Nephron progenitor cell (in vitro differentiated cells): ENCODE measurements at regions not wholly inside any gene's neighbourhood (a gene's known extent, or its start where the extent isn't known, plus 50 kb on each side); places are given as distances from the start of the nearest gene placed in this dataset.

Experiments used
- DNase-seq: peaks from one replicate; pipeline ENCODE4 v3.0.0; 2021
- H3K27ac Mint-ChIP-seq: 2 replicates; pipeline ENCODE4 v1.8.0; 2021; ENCODE audit warnings: mild to moderate bottlenecking, moderate library complexity, mixed read lengths
- H3K27me3 Mint-ChIP-seq: 2 replicates; pipeline ENCODE4 v1.8.0; 2021; ENCODE audit warnings: mild to moderate bottlenecking, low read depth, mixed read lengths; ENCODE audit not compliant: poor library complexity
- H3K36me3 Mint-ChIP-seq: 2 replicates; pipeline ENCODE4 v1.8.0; 2021; ENCODE audit warnings: low read depth, mixed read lengths
- H3K4me1 Mint-ChIP-seq: 2 replicates; pipeline ENCODE4 v1.8.0; 2021; ENCODE audit warnings: mixed read lengths
- H3K4me3 Mint-ChIP-seq: 2 replicates; pipeline ENCODE4 v1.8.0; 2021; ENCODE audit warnings: mild to moderate bottlenecking, moderate library complexity, mixed read lengths
- H3K9me3 Mint-ChIP-seq: 2 replicates; pipeline ENCODE4 v1.8.0; 2021; ENCODE audit warnings: mild to moderate bottlenecking, moderate library complexity, mixed read lengths
- TF ChIP-seq, protein P1 (sequence below): fragments of 200-600 bp; sonication (generic); IDR thresholded peaks from 2 replicates; pipeline ENCODE4 v1.5.0; 2021; ENCODE audit warnings: antibody characterized with exemption

DNA sequence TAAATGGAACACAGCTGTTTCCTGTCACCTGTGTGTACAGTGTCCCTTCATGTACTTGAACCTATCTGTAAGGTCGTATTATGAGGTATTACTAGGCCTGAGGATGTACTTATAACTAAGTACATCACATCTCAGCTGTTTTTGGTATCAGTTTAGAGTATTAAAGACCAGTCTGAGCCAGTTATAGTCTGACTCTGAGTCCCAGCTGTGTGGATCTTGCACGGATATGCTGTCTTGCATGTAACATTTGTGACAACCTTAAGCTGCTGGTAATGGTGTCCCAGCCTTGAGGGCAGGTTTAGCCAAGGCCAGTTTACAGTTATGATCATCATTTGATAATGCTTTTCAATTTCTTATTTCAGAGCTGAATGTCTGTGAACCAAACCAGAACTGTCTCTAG is 496.3 kb downstream of the SLC4A3 start:
- no peaks in the 10 kb centered on the region for H3K36me3 Mint-ChIP-seq

DNA sequence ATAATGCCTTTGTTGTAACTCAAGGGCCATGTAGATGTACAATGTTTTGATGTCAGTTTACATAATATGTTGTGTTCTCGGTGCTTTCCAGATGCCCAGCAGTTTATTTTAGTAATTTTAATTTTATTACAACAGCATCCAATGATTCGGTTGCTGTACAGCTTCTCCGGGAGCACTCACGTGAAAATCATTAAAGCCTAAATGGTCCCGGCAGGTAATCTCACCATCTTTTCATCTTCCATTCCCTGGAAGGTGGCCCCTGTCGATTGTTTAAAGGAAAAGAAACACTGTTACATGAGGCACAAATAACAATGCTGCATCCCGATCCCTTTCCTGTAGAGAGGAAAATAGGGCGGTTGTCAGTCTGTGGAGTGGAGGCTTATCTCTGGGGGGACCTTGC is 498.1 kb downstream of the SLC4A3 start:
- no peak for DNase-seq
- H3K4me3 Mint-ChIP-seq: no peak overlapping the region
- H3K4me1 Mint-ChIP-seq: peaks cover 19% of the 10 kb centered on the region
- H3K9me3 Mint-ChIP-seq: peaks cover 14% of the 10 kb centered on the region
- H3K27me3 Mint-ChIP-seq: no peaks in the 10 kb centered on the region
- TF ChIP-seq, protein P1, sequence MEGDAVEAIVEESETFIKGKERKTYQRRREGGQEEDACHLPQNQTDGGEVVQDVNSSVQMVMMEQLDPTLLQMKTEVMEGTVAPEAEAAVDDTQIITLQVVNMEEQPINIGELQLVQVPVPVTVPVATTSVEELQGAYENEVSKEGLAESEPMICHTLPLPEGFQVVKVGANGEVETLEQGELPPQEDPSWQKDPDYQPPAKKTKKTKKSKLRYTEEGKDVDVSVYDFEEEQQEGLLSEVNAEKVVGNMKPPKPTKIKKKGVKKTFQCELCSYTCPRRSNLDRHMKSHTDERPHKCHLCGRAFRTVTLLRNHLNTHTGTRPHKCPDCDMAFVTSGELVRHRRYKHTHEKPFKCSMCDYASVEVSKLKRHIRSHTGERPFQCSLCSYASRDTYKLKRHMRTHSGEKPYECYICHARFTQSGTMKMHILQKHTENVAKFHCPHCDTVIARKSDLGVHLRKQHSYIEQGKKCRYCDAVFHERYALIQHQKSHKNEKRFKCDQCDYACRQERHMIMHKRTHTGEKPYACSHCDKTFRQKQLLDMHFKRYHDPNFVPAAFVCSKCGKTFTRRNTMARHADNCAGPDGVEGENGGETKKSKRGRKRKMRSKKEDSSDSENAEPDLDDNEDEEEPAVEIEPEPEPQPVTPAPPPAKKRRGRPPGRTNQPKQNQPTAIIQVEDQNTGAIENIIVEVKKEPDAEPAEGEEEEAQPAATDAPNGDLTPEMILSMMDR: no peak
- H3K36me3 Mint-ChIP-seq: peaks cover under 1% of the 10 kb centered on the region
- H3K27ac Mint-ChIP-seq: no peak overlapping the region

More for the DNA sequence above, 496.3 kb downstream of the SLC4A3 start:
- DNase-seq: no peak
- TF ChIP-seq, protein P1: no peak
- Mint-ChIP-seq H3K4me3 (no peak overlapping the region), H3K9me3 (no peaks in the 10 kb centered on the region), H3K27ac (no peak overlapping the region), H3K4me1 (peaks cover 8% of the 10 kb centered on the region), H3K27me3 (peaks cover 5% of the 10 kb centered on the region)

GRCh38 chr2:220127311-220127710 is 499.9 kb downstream of the SLC4A3 start:
- H3K27ac Mint-ChIP-seq: no peak overlapping the region
- H3K9me3 Mint-ChIP-seq: peaks cover 32% of the 10 kb centered on the region
- no peak overlapping the region for H3K4me3 Mint-ChIP-seq
- TF ChIP-seq, protein P1: no peak
- H3K36me3 Mint-ChIP-seq: peaks cover 16% of the 10 kb centered on the region
- H3K27me3 Mint-ChIP-seq: no peaks in the 10 kb centered on the region
- no peak for DNase-seq
- peaks cover 19% of the 10 kb centered on the region for H3K4me1 Mint-ChIP-seq

GRCh38 chr2:220127876-220128275 is 500.4 kb downstream of the SLC4A3 start:
- DNase-seq: no peak
- TF ChIP-seq, protein P1: no peak
- H3K9me3 Mint-ChIP-seq: peaks cover 37% of the 10 kb centered on the region
- no peak overlapping the region for H3K27ac Mint-ChIP-seq
- no peak overlapping the region for H3K4me3 Mint-ChIP-seq
- peaks cover under 1% of the 10 kb centered on the region for H3K27me3 Mint-ChIP-seq
- peaks cover 16% of the 10 kb centered on the region for H3K36me3 Mint-ChIP-seq
- H3K4me1 Mint-ChIP-seq: peaks cover 19% of the 10 kb centered on the region

- H3K36me3 Mint-ChIP-seq: peaks cover 16% of the 10 kb centered on the region
- DNase-seq: no peak
- no peak overlapping the region for H3K4me3 Mint-ChIP-seq
- peaks cover 40% of the 10 kb centered on the region for H3K9me3 Mint-ChIP-seq
- H3K27me3 Mint-ChIP-seq: peaks cover 5% of the 10 kb centered on the region
- peak overlapping the region; percentile 94 for H3K27ac Mint-ChIP-seq
- peaks cover 19% of the 10 kb centered on the region for H3K4me1 Mint-ChIP-seq
- TF ChIP-seq, protein P1: no peak
These were observed 502.0 kb downstream of the SLC4A3 start for GRCh38 chr2:220129391-220129790.

DNA sequence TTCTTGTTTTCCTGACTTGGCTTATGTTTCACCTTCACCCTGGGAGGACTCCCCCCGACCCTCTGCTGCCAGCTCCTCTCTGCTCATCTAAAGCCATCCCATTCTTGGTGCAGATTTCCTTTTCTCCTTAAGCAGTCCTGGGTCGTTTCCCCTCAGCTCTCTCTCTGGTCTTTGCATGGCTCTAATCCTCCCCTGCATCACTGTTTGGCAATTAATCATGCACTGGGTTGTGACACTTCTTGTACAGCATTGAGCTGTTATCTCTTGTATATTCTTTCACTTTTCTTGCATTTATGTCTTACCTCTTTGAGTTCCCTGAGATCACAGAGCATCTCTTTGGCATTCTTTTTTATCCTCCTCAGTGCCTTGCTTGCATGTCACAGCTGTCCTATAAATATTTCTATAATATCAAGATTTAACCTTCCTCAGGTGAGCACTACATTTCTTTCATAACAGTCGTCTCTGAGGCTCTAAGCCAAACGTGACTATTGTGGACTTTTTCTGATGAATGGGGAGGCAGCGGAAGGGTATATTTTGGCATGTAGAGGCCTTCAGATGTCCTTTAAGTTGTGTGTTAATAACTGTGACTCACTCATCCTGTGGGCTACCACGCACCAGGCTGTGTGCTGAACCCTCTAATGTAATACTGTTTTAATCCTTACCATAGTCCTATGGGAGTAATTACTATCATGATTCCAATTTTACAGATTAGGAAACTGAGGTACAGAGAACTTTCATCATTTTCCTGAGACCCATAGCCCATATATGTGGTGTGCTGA is 507.5 kb downstream of the SLC4A3 start:
- H3K27ac Mint-ChIP-seq: no peak overlapping the region
- H3K27me3 Mint-ChIP-seq: peaks cover 5% of the 10 kb centered on the region
- H3K9me3 Mint-ChIP-seq: peaks cover 31% of the 10 kb centered on the region
- H3K36me3 Mint-ChIP-seq: peaks cover 16% of the 10 kb centered on the region
- H3K4me3 Mint-ChIP-seq: no peak overlapping the region
- no peak for DNase-seq
- TF ChIP-seq, protein P1: no peak
- no peaks in the 10 kb centered on the region for H3K4me1 Mint-ChIP-seq
